SK-N-MC (cell line): ENCODE measurements at regions not wholly inside any gene's neighbourhood (a gene's known extent, or its start where the extent isn't known, plus 50 kb on each side); places are given as distances from the start of the nearest gene placed in this dataset.

Experiments
- EZH2 ChIP-seq: fragments of 200-600 bp; sonication (generic); IDR thresholded peaks from one replicate; pipeline ENCODE4 v1.6.1; 2017; ENCODE audit warnings: antibody characterized with exemption
- POLR2AphosphoS5 ChIP-seq: IDR thresholded peaks from 2 replicates; pipeline ENCODE4 v1.6.1; 2012; ENCODE audit warnings: mild to moderate bottlenecking, low read depth, low read length, borderline replicate concordance

GRCh38 chr18:71304856-71305255 lies 1016.0 kb downstream of the SOCS6 start:
- no peak for TF ChIP-seq EZH2
- no peak for TF ChIP-seq POLR2AphosphoS5
